ENCODE measurements at regions not wholly inside any gene's neighbourhood (a gene's known extent, or its start where the extent isn't known, plus 50 kb on each side); places are given as distances from the start of the nearest gene placed in this dataset.
"Not testable (repeated sequence)": the region's sequence is repeated elsewhere in the genome, so short reads cannot be mapped to it uniquely, and the experiment has no call there.

DNA sequence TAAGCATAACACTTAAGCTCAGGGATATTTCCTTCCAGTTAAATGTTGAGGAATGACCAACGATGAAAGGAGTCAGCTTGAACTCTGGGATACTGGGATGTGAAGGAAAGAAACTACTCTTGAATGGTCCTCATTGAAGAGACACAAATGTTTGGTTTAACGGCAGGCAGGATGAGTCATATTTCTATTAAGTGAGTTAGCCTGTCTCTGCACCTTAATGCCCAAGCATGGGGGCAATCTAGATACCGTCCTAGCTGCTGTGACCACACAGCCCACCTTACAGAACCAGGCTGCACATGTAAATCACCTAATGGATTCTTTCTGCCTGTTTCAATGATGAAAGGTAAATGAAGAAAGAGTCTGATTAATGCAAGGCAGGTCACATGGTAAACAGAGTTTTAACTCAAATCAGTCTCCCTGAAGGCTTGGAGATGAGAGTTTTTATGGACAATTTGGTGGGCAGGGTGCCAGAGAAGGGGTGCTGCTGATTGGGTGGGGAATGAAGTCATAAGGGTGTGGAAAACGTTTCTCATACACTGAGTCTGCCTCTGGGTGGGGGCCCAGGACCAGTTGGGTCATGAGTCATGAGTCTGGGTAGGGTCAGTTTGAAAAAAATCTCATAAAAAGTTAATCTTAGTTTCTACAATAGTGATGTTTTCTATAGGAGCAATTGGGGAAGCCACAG is 144.6 kb upstream of the MMADHC start:
- DNase-seq, result no peak

DNA sequence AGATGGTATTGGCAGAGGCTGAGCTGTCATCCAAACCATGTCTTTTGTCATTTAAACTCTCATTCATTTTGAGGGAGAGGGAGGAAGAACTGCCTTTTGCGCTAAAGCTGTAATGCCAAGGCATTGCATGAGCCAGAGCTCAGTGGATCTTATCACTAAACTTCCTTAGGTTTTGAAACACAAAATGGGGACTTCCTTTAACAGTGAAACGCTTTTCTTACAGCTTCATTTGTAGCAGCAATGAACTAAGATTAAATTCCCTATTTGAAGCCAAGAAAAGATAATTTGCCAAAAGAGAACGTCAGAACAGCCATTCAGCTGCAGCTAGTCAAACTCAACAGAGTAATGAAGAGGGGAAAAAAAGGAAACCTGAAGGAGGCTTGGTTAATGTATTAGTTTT is 143.5 kb upstream of the MMADHC start:
- no peak for DNase-seq

GRCh38 chr2:149729586-149729985 is 142.0 kb upstream of the MMADHC start:
- no peak for DNase-seq

GRCh38 chr2:149727927-149728326 is 140.4 kb upstream of the MMADHC start:
- DNase-seq, result no peak

DNA sequence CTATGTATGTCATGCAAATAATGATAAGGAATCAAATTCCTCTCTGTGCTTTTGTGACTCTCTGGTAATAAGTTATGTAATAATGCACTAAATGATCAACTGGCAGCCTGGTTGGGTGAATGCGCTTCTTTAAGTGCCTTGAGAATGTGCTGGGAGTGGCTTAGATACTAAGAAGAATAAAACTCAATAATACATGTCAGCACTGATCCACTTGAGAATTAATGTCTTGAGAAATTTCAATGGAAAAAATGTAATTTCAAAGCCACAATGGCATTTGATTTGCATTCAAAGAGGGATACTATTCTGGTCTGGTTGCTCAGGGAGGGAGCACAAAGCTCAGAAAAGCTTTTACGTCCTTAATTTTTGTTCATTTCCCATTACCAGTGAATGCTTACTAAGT is 137.7 kb upstream of the MMADHC start:
- DNase-seq, result no peak

GRCh38 chr2:149724091-149724490 is 136.5 kb upstream of the MMADHC start:
- DNase-seq, result no peak

DNA sequence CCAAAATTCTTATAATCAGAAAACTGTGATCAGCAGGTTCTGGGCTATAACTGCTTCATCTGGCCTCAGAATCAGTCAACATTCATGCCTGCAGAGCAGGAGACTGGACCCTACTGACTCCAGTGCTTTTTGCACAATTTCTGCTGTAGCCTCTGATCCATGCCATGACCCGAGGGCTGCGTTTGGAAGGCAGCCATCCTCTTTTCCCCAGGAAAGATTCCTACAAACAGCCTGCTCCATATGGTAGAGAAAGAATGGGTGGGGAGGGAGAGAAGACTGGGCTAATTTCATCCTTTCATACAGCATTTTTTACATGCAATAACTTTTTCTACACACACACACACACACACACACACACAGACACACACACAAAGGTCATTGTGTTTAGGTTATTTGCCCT is 133.0 kb upstream of the MMADHC start:
- no peak for DNase-seq

GRCh38 chr2:149719695-149720094 is 132.1 kb upstream of the MMADHC start:
- no peak for DNase-seq

- no peak for DNase-seq
Observed at GRCh38 chr2:149716687-149717086, 129.1 kb upstream of the MMADHC start.

DNA sequence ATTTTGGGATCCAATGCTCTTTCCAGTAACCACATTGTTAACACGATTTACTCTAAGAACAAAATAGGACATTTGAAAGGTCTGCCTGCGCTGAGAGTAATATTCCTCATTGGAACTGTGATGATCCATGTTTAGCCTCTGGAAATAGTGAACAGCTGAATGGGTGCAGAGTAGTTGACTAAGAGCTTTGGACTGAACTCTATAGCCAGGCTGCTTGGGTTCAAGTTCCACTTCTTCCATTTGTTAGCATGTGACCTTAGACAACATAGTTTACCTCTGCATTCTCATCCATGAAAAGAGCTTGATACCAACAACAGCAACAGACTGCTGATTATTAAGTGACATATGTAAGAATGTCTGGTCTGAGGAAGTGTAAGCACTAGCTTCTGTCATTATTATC is 128.3 kb upstream of the MMADHC start:
- no peak for DNase-seq

GRCh38 chr2:149715005-149715592 is 127.5 kb upstream of the MMADHC start:
- DNase-seq, result no peak

- no peak for DNase-seq
Observed at GRCh38 chr2:149709496-149710263, 122.1 kb upstream of the MMADHC start.

GRCh38 chr2:149703281-149703680 is 115.7 kb upstream of the MMADHC start:
- no peak for DNase-seq

DNA sequence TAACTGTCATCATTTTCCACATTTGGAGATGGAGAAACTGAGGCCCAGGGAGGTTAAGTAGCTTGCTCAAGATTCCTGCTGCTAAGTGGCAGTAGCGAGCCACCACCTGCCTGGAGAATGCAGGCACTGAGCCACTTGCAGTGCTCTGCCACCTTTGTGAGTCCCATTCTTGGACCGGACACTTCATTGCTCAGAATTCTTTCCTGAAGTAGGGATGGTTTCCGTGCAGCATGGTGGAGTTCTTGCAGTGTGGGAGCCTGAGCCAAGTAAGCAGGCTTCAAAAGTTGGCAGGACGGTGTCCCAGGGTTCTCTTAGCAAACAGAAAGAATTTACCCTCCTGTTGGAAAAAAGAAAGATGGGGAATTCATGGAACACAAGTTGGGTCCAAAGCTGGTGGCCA is 115.0 kb upstream of the MMADHC start:
- DNase-seq, result peak; percentile 4

DNA sequence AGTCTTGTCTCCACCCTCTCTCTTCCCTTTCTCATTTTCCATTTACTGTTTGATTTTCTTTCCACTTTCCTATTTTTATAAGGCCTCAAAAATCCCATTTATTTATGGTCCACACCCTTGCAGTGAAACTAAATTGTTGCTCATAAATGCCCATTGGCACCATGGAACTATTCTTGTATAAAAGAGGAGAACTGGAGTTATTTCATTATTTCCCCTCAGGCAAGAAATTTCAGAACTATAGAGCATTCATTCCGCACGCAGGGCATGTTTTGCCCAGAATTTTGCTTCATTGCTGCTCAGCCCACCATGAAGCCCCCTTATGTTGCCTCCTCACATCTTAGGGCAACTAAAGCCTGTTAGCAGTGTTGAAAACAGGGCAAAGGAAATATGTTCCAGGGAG is 113.7 kb upstream of the MMADHC start:
- no peak for DNase-seq

- no peak for DNase-seq
Observed at GRCh38 chr2:149692961-149693396, 105.4 kb upstream of the MMADHC start.

GRCh38 chr2:149690825-149691224 is 103.2 kb upstream of the MMADHC start:
- DNase-seq, result no peak

GRCh38 chr2:149687052-149687427 is 99.5 kb upstream of the MMADHC start:
- no peak for DNase-seq

- DNase-seq, result no peak
Observed at GRCh38 chr2:149686136-149687051, 98.8 kb upstream of the MMADHC start.

DNA sequence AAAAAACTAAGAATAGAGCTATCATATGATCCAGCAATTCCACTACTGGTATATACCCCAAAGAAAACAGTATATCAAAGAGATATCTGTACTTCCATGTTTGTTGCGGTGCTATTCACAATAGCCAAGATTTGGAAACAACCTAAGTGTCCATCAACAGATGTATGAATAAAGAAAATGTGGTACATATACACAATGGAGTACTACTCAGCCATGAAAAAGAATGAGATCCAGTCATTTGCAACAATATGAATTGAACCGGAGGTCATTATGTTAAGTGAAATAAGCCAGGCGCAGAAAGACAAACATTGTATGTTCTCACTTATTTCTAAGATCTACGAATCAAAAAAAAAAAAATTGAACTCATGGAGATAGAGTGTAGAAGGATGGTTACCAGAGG is 97.8 kb upstream of the MMADHC start:
- DNase-seq, result not testable (repeated sequence)

GRCh38 chr2:149679286-149679685 is 91.7 kb upstream of the MMADHC start:
- no peak for DNase-seq

DNA sequence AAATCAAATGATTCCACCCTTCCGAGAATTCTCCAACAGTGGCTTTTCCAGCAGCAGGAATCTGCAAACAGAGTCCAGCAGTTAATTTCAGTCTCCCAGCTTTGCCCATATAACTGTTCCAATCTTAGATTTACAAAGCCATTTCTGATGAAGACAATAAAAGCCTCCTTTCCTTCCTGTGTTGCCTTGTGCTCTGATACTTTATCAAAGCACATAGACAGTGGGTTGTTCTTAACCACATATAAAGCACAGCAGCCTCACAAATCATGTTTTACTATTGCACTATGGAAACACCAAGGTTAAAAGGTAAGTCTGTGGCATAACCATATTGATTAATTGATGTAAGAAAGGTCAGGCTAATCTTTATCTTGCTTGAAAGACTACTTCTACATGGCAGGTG is 89.8 kb upstream of the MMADHC start:
- no peak for DNase-seq

DNA sequence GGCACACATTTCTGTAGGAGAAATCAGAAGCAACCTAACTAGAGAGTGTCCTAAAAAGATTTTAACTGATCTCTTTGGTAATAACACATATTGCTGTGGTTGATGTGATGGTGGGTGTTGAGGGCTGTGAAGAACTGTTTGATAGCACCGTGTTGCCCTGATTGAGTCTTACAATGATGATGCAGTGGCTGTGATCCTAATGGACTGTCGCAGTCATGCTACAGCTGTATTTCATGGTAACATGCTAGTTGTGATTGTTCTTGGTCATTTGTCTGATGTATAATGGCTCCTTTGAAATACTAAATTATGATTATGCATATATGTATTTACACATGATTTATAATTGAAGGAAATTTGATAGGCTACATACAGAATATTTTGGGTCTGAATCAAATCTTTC is 82.5 kb upstream of the MMADHC start:
- no peak for DNase-seq
